ENCODE measurements at regions not wholly inside any gene's neighbourhood (a gene's known extent, or its start where the extent isn't known, plus 50 kb on each side); places are given as distances from the start of the nearest gene placed in this dataset.

DNA sequence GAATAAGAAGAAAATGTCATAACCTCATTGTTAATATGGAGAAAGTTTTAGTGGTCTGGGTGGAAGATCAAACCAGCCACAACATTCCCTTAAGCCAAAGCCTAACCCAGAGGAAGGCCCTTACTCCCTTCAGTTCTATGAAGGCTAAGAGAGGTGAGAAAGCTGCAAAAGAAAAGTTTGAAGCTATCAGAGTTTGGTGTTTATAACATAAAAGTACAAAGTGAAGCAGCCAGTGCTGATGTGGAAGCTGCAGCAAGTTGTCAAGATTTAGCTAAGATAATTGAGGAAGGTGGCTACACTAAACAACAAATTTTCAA, 67.6 kb upstream of the BCL9 start:
- ATAC-seq (no peak), DNase-seq (no peak)
- H3K27me3 ChIP-seq: peaks cover 0 to 7% (median 0%) of the 10 kb centered on the region in 7 donors
- H3K36me3 ChIP-seq: no peaks in the 10 kb centered on the region
- no peak overlapping the region for H3K27ac ChIP-seq
- no peaks in the 10 kb centered on the region for H3K4me1 ChIP-seq
- no peaks in the 10 kb centered on the region for H3K9me3 ChIP-seq
- no peak overlapping the region for H3K4me3 ChIP-seq
- intact Hi-C loops (cut with DNase I): no loop called here
- TF ChIP-seq CTCF (IDR thresholded peaks at IDR 0.05): no peak

DNA sequence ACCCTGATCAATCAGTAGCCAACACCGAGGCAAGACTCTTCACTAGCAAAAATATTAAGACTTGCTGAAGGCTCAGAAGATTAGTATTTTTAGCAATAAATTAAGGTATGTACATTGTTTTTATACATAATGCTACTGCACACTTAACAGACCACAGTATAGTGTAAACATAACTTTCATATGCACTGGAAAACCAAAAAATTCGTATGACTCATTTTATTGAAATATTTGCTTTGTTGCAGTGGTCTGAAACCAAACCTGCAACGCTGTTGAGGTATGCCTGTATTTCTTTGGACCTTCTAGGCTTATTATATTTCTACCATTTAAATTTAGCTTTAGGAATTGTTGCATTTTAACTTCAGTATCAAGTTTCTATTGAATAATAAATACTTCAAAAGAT, 65.8 kb upstream of the BCL9 start:
- Histone ChIP-seq H3K27me3 (peaks cover 0 to 5% (median 0%) of the 10 kb centered on the region in 7 donors), H3K36me3 (no peaks in the 10 kb centered on the region), H3K9me3 (no peaks in the 10 kb centered on the region), H3K27ac (no peak overlapping the region), H3K4me3 (no peak overlapping the region), H3K4me1 (no peaks in the 10 kb centered on the region)
- 78 to 86% methylated on average over 3 of the region's 3 CpGs for WGBS, 2 donors
- ATAC-seq (no peak), DNase-seq (no peak)
- no peak for TF ChIP-seq CTCF (IDR thresholded peaks at IDR 0.05)
- intact Hi-C loops (cut with DNase I): no loop called here

DNA sequence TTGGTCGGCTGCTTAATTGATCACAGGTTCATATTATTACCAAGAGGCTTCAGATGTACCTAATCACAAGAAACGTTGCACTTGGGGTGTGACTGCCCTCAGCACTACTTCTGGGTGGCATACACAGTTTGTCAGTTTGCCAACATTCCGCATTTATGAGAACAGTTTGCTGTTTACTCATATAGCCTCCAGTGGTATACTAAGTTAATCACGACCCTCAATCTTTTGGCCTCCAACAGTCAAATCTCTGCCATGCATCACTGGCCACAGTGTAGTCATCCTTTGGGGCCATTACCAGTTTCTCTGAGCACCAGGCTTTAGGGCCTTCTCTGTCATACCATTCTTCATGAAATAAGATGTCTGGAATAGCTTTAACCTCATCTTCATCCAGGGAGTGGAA, 62.8 kb upstream of the BCL9 start:
- Histone ChIP-seq H3K4me3 (no peak overlapping the region), H3K4me1 (no peaks in the 10 kb centered on the region), H3K36me3 (no peaks in the 10 kb centered on the region), H3K27me3 (peaks cover 0 to 12% (median 4%) of the 10 kb centered on the region in 7 donors), H3K9me3 (no peaks in the 10 kb centered on the region), H3K27ac (no peak overlapping the region)
- DNase-seq (no peak), ATAC-seq (no peak)
- intact Hi-C loops (cut with DNase I): no loop called here
- TF ChIP-seq CTCF (IDR thresholded peaks at IDR 0.05): no peak
- WGBS, 2 donors: 78 to 82% methylated on average over 4 of the region's 4 CpGs

DNA sequence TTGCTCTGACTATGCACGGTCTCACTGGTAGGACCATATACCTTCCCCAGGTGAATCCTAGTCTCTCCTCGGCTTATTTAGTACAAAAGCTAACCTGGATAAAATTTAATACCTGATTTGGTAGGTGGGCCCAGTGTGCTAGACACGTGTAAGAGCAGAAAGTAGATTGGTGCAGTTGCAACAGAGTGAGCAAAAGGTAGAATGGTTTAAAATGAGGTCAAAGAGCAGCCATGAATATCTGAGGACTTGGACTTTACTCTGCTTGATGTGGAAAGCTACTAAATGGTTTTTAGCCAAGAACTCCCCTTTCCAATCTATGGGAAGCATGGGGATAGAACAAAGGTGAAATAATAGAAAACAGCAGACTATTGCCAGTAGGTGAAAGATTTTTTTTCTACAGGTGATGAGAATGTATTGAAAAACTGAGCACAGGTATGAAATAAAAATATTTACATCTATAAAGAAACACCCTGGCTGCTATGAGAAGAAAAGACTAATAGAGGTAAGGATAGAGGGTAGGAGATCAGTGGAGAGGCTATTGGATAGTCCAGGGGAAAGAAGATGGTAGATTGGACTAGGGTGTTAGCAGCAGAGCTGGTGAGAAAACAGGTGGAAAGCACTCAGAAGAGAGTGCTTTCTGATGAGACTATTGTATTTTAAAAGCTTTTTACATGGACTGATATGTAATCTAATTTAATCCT, 61.3 kb upstream of the BCL9 start:
- Histone ChIP-seq H3K9me3 (no peaks in the 10 kb centered on the region), H3K27me3 (peaks cover 0 to 15% (median 4%) of the 10 kb centered on the region in 7 donors), H3K4me3 (no peak overlapping the region), H3K36me3 (no peaks in the 10 kb centered on the region), H3K27ac (no peak overlapping the region), H3K4me1 (no peaks in the 10 kb centered on the region)
- DNase-seq (no peak), ATAC-seq (no peak)
- intact Hi-C loops (cut with DNase I): no loop called here
- WGBS, 2 donors: 70 to 76% methylated on average over 3 of the region's 3 CpGs
- no peak for TF ChIP-seq CTCF (IDR thresholded peaks at IDR 0.05)
